IMR-90 (cell line): ENCODE measurements at regions not wholly inside any gene's neighbourhood (a gene's known extent, or its start where the extent isn't known, plus 50 kb on each side); places are given as distances from the start of the nearest gene placed in this dataset.

Experiments
- ATAC-seq: fragments of 200-7000 bp; cut with Tn5 transposase; 2 replicates; pipeline ENCODE4 v1.9.1; 2020; ENCODE audit warnings: low read depth, mild to moderate bottlenecking, moderate library complexity
- BruUV-seq: library from RNA; stranded (reverse); fragments of 400-500 nt; replicated peaks from 2 replicates; lab custom pipeline; 2021; lab: Mats Ljungman, UMichigan
- CTCF ChIA-PET: fragments of 300-600 bp; formaldehyde crosslinking; extraction: SDS; loops from one replicate; lab custom pipeline; 2021; ENCODE audit warnings: antibody characterized with exemption; lab: Yijun Ruan, JAX
- POLR2A ChIA-PET: fragments of 300-600 bp; sonication (Branson Sonifier 250); formaldehyde crosslinking; loops from one replicate; lab custom pipeline; 2022; ENCODE audit warnings: antibody characterized with exemption; ENCODE audit not compliant: unreplicated experiment; lab: Charles Lee
- DNase-seq: peaks from one replicate; pipeline ENCODE4 v3.0.0; 2013
- H2AFZ ChIP-seq: replicated peaks from 2 replicates; pipeline ENCODE3; 2013; ENCODE audit warnings: low read length, mild to moderate bottlenecking; ENCODE audit not compliant: poor library complexity
- H2AK5ac ChIP-seq: 2 replicates; pipeline ENCODE4 v1.6.1; 2013; ENCODE audit warnings: low read depth, low read length, inconsistent platforms
- H2AK9ac ChIP-seq: replicated peaks from 2 replicates; pipeline ENCODE3; 2013; ENCODE audit warnings: mild to moderate bottlenecking, low read depth, low read length, moderate library complexity; ENCODE audit not compliant: poor library complexity
- H2BK120ac ChIP-seq: 2 replicates; pipeline ENCODE4 v1.6.1; 2013; ENCODE audit warnings: low read depth, low read length, inconsistent platforms
- H2BK15ac ChIP-seq: 3 replicates; pipeline ENCODE4 v1.6.1; 2013; ENCODE audit warnings: low read depth, low read length, inconsistent platforms
- H2BK20ac ChIP-seq: 2 replicates; pipeline ENCODE4 v1.6.1; 2013; ENCODE audit warnings: low read depth, mild to moderate bottlenecking, inconsistent platforms, low read length, moderate library complexity
- H2BK5ac ChIP-seq: 2 replicates; pipeline ENCODE4 v1.6.1; 2013; ENCODE audit warnings: mild to moderate bottlenecking, low read depth, low read length, inconsistent platforms; ENCODE audit not compliant: poor library complexity, severe bottlenecking
- H3K14ac ChIP-seq: replicated peaks from 2 replicates; pipeline ENCODE4 v1.6.1; 2013; ENCODE audit warnings: low read depth, low read length, inconsistent platforms
- H3K18ac ChIP-seq: 2 replicates; pipeline ENCODE4 v1.6.1; 2013; ENCODE audit warnings: low read depth, low read length, control low read depth
- H3K23ac ChIP-seq: 2 replicates; pipeline ENCODE4 v1.6.1; 2013; ENCODE audit warnings: low read depth, low read length, inconsistent platforms
- H3K27ac ChIP-seq: 2 replicates; pipeline ENCODE4 v1.5.1; 2013; ENCODE audit warnings: mild to moderate bottlenecking, control low read depth, low read length; ENCODE audit not compliant: insufficient read depth
- H3K27me3 ChIP-seq: 2 replicates; pipeline ENCODE4 v1.6.1; 2013; ENCODE audit warnings: low read length; ENCODE audit not compliant: control insufficient read depth, insufficient read depth
- H3K36me3 ChIP-seq: 2 replicates; pipeline ENCODE4 v1.6.1; 2013; ENCODE audit warnings: low read length, mixed read lengths; ENCODE audit not compliant: control insufficient read depth, insufficient read depth
- H3K4ac ChIP-seq: 2 replicates; pipeline ENCODE4 v1.6.1; 2013; ENCODE audit warnings: low read depth, low read length, inconsistent platforms
- H3K4me1 ChIP-seq: 2 replicates; pipeline ENCODE4 v1.6.1; 2013; ENCODE audit warnings: low read length, mixed read lengths; ENCODE audit not compliant: control insufficient read depth, insufficient read depth
- H3K4me2 ChIP-seq: 2 replicates; pipeline ENCODE4 v1.6.1; 2013; ENCODE audit warnings: low read depth, mild to moderate bottlenecking, control low read depth, low read length, moderate library complexity
- H3K4me3 ChIP-seq: 2 replicates; pipeline ENCODE4 v1.5.1; 2013; ENCODE audit warnings: low read depth, mild to moderate bottlenecking, control low read depth, low read length, moderate library complexity; ENCODE audit not compliant: insufficient read depth
- H3K56ac ChIP-seq: 2 replicates; pipeline ENCODE4 v1.6.1; 2013; ENCODE audit warnings: low read length, inconsistent platforms; ENCODE audit not compliant: insufficient read depth; ENCODE audit errors: extremely low read depth
- H3K79me1 ChIP-seq, 2 experiments: 2 replicates each; pipeline ENCODE4 v1.6.1; 2013; ENCODE audit warnings: low read length in 2 of 2, inconsistent platforms in 1 of 2, low read depth in 1 of 2
- H3K9ac ChIP-seq: 2 replicates; pipeline ENCODE4 v1.6.1; 2013; ENCODE audit warnings: low read depth, low read length, control low read depth
- H3K9me1 ChIP-seq: 2 replicates; pipeline ENCODE4 v1.6.1; 2013; ENCODE audit warnings: low read length, inconsistent platforms; ENCODE audit not compliant: insufficient read depth
- H3K9me3 ChIP-seq: 2 replicates; pipeline ENCODE4 v1.6.1; 2013; ENCODE audit warnings: low read length; ENCODE audit not compliant: control insufficient read depth, insufficient read depth
- H4K20me1 ChIP-seq: 2 replicates; pipeline ENCODE4 v1.6.1; 2013; ENCODE audit warnings: low read length, inconsistent platforms; ENCODE audit not compliant: insufficient read depth
- H4K5ac ChIP-seq: 2 replicates; pipeline ENCODE4 v1.6.1; 2013; ENCODE audit warnings: mild to moderate bottlenecking, low read depth, low read length, control low read depth
- H4K8ac ChIP-seq, 2 experiments: 2 replicates each; pipeline ENCODE4 v1.6.1; 2013; ENCODE audit warnings: low read depth in 2 of 2, low read length in 2 of 2, control low read depth in 1 of 2, inconsistent platforms in 1 of 2
- H4K91ac ChIP-seq: 2 replicates; pipeline ENCODE4 v1.6.1; 2013; ENCODE audit warnings: low read depth, low read length, inconsistent platforms; ENCODE audit not compliant: insufficient read depth
- BHLHE40 ChIP-seq: fragments of 150-350 bp; IDR thresholded peaks from 2 replicates; pipeline ENCODE4 v1.6.1; 2016; ENCODE audit warnings: mild to moderate bottlenecking, low read depth, low read length
- ELK1 ChIP-seq: fragments of 150-350 bp; IDR thresholded peaks from 2 replicates; pipeline ENCODE4 v1.6.1; 2016; ENCODE audit warnings: low read depth, mild to moderate bottlenecking, low read length, moderate library complexity, borderline replicate concordance
- RCOR1 ChIP-seq: IDR thresholded peaks from 2 replicates; pipeline ENCODE4 v1.6.1; 2012; ENCODE audit warnings: mild to moderate bottlenecking, low read length, improper control_type of control experiment; ENCODE audit not compliant: insufficient replicate concordance
- SMC3 ChIP-seq: fragments of 150-350 bp; IDR thresholded peaks from 2 replicates; pipeline ENCODE4 v1.6.1; 2016; ENCODE audit warnings: low read depth, mild to moderate bottlenecking, antibody characterized with exemption, low read length, moderate library complexity
- WGBS, 2 experiments: methylation state at CpG; one replicate each; pipeline versions ENCODE4 v1.1.5 to v1.1.7; 2013; ENCODE audit warnings: missing lambda C conversion rate in 2 of 2; ENCODE audit not compliant: insufficient read length in 1 of 2; ENCODE audit errors: extremely low coverage in 2 of 2; 5-methylcytosine and 5-hydroxymethylcytosine counted together
- dilution Hi-C: fragments of 300-500 bp; cut with HindIII; formaldehyde crosslinking; loops from one replicate; pipeline ENCODE4 v1.14.3; 2018; ENCODE audit warnings: low sequenced_read_pairs; ENCODE audit not compliant: unreplicated experiment
- in situ Hi-C: fragments of 300-500 bp; cut with MboI; formaldehyde crosslinking; loops from 3 replicates; pipeline ENCODE4 v1.14.3; 2019; ENCODE audit warnings: low sequenced_read_pairs, inconsistent platforms, mixed read lengths
- intact Hi-C: fragments of 100-400 bp; cut with micrococcal nuclease; formaldehyde crosslinking; loops from 2 replicates; pipeline ENCODE4 v1.10.0; 2022

GRCh38 chr10:129099992-129100391, 367.0 kb upstream of the MGMT start:
- Histone ChIP-seq H2AK9ac (no peak overlapping the region), H3K4me3 (no peak overlapping the region), H2AK5ac (no peak overlapping the region; the same call in 1 of the 2 replicates), H3K9me1 (no peaks in the 10 kb centered on the region), H3K18ac (no peak overlapping the region), H3K56ac (no peak overlapping the region), H3K14ac (no peak overlapping the region), H3K27ac (no peak overlapping the region), H2BK120ac (no peak overlapping the region), H4K8ac (no peak overlapping the region), H3K9ac (no peak overlapping the region), H2AFZ (no peak overlapping the region), H3K9me3 (peaks cover 7% of the 10 kb centered on the region; the same call in 1 of the 2 replicates), H2BK20ac (no peak overlapping the region), H4K5ac (no peak overlapping the region), H2BK5ac (no peak overlapping the region), H4K20me1 (no peaks in the 10 kb centered on the region), H3K4me2 (no peak overlapping the region), H3K79me1 (no peaks in the 10 kb centered on the region), H3K27me3 (no peaks in the 10 kb centered on the region; the same call in 1 of the 2 replicates), H4K91ac (no peak overlapping the region; the same call in 1 of the 2 replicates), H3K36me3 (no peaks in the 10 kb centered on the region), H3K23ac (no peak overlapping the region), H3K4ac (no peak overlapping the region), H3K4me1 (peaks cover 10% of the 10 kb centered on the region), H2BK15ac (no peak overlapping the region)
- in situ Hi-C loops, result no loop called here
- ATAC-seq (no peak), DNase-seq (no peak)
- POLR2A ChIA-PET, result no interaction called here
- 95% methylated on average over 3 of the region's 7 CpGs; no CpG with 5 or more reads in 1 of the 2 experiments for WGBS, 2 experiments
- CTCF ChIA-PET, result no interaction called here
- dilution Hi-C loops, result no loop called here
- BruUV-seq, result no TSS peak
- TF ChIP-seq ELK1 (no peak), BHLHE40 (no peak), RCOR1 (no peak), SMC3 (no peak)
- intact Hi-C loops, result loop anchor here (5.0 kb wide), 4 partner anchors 58 to 857 kb away; no protein-coding TSS in a partner anchor
